ENCODE measurements at regions not wholly inside any gene's neighbourhood (a gene's known extent, or its start where the extent isn't known, plus 50 kb on each side); places are given as distances from the start of the nearest gene placed in this dataset.

DNA sequence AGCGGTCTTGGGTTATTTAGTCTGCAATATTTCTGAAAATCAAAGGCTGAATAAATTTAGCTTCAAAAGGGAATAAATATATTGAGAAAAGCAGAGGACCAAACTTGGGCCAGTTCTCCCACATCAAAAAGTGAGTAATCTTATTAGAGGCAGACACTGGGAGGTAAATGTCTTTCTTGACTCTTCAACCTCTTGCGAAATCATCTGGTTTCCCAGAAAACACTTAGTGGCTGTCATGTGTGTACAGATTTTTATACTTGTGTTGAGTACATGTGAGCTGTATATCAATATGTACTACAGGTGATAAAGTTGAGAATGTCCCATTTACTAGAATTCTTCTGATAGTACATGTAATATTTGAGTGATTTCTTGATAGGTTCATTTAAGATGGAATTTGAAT is 454.9 kb downstream of the PRR16 start:
- TF ChIP-seq GATA2 (IDR thresholded peaks at IDR 0.05; ENCODE audit: low read depth, low read length), result no peak
- TF ChIP-seq GATA3 (IDR thresholded peaks at IDR 0.05; ENCODE audit: low read depth, low read length), result no peak

DNA sequence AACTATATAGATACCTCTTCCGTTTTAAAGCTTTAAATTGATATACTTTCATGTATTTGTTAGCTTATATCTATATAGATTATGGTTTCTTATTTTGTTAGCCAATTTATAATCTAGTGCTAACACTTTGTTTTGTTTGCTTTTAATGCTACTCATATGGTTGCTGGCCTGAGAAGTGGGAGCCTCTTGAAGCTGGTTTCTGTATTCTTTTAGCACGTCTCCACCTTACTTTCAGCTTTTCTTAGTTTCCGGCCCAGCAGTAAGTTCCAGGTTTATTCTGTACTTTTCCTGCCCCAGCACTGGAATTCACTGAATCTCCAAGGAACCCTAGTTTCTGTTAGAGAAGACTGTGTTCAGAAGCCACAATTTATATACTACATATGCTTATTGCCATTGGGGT is 458.9 kb downstream of the PRR16 start:
- no peak for TF ChIP-seq GATA2 (IDR thresholded peaks at IDR 0.05; ENCODE audit: low read depth, low read length)
- no peak for TF ChIP-seq GATA3 (IDR thresholded peaks at IDR 0.05; ENCODE audit: low read depth, low read length)

DNA sequence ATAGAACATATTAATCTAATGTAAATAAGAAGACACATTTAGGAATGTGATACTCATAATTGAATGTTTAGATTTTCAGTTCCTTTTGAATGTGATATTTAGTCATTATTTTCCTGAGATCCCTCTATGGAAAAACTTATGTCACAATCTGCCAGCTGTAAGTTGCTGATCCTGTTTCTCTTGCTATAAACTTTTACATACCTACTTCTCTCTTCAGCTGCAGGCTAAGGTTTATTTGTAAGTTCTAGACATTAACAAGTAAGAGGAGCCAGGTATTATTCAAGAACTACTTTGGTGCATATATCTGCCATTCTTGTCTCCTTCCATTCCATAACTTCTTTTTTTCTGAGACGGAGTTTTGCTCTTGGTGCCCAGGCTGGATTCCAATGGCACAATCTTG is 462.4 kb downstream of the PRR16 start:
- no peak for TF ChIP-seq GATA3 (IDR thresholded peaks at IDR 0.05; ENCODE audit: low read depth, low read length)
- TF ChIP-seq GATA2 (IDR thresholded peaks at IDR 0.05; ENCODE audit: low read depth, low read length), result no peak

DNA sequence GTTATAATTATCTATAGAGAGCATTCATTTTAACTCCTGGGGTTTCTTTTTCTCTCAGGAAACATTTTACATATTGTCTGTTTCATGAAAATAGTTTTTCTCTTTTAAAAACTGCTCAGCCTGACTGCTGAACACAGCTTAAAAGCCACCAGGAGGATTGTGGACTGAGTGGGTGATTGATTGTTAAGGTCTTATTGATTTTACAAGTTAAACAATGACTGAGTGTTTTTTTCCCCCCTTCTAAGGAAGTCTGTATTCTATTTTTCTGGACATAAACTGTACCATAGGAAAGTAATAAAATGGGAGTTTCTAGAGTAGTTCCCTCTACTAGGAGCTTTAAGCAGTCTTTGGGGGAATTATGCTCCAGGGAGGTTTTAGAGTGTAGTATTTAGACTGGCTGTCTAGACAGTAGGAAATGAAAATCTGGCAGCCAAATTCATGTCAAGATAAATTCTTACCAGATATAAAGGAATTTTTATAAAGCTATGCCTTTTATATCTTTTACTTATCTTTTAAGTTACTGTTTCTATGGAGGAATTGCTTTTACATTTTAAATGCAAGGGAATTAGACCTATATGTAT is 463.9 kb downstream of the PRR16 start:
- no peak for TF ChIP-seq GATA2 (IDR thresholded peaks at IDR 0.05; ENCODE audit: low read depth, low read length)
- TF ChIP-seq GATA3 (IDR thresholded peaks at IDR 0.05; ENCODE audit: low read depth, low read length), result no peak

DNA sequence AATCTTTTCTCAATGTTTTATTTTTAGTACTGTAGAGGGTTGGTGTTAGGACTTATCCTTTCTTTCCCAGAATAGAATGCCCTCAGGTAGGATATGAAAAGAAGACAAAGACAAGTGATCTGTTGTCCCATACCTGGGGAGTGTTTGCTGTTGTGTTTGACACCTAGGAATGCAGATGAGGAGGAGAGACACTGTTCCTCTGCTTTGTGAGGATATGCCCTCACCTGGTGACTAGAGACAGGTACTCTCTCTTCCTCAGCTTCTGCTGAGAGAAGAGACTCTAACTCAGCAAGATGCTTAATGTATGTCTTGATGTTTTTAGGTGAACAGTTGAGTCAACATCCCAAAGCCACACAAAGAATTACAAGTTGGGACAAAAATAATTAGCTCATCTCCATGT is 468.4 kb downstream of the PRR16 start:
- TF ChIP-seq GATA2 (IDR thresholded peaks at IDR 0.05; ENCODE audit: low read depth, low read length), result no peak
- TF ChIP-seq GATA3 (IDR thresholded peaks at IDR 0.05; ENCODE audit: low read depth, low read length), result no peak

DNA sequence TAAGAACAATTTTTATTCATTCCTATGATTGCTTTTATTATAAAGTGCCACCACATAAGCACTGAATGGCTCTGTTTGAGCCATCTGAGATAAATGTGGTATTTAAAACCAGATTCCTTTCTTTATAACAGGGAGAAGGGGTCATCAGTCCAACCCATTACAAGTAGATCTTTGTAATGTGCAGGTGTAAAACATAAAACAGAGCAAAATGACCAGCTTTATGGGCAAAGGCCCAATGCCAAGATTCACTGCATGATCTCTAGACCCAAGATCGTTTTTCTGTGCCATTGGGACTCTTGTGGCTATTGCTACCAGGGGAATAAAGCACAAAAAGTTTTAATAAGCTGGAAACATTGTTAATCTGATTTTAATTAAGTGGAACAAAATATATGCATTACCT is 469.9 kb downstream of the PRR16 start:
- no peak for TF ChIP-seq GATA2 (IDR thresholded peaks at IDR 0.05; ENCODE audit: low read depth, low read length)
- TF ChIP-seq GATA3 (IDR thresholded peaks at IDR 0.05; ENCODE audit: low read depth, low read length), result no peak

DNA sequence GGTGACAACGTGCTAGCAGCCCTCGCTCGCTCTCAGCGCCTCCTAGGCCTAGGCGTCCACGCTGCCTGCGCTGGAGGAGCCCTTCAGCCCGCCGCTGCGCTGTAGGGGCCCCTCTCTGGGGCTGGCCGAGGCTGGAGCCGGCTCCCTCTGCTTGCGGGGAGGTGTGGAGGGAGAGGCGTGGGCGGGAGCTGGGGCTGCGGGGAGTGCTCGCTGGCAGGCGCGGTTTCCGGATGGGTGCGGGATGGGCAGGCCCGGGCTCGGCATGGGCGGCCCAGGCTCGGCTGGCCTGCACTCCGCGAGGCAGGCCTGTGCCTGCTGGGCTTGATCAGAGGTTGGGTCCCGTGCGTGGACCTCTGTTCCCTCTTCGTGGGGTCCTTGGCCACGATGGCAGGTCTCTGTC is 472.6 kb downstream of the PRR16 start:
- TF ChIP-seq GATA3 (IDR thresholded peaks at IDR 0.05; ENCODE audit: low read depth, low read length) (no peak), GATA2 (IDR thresholded peaks at IDR 0.05; ENCODE audit: low read depth, low read length) (no peak)

DNA sequence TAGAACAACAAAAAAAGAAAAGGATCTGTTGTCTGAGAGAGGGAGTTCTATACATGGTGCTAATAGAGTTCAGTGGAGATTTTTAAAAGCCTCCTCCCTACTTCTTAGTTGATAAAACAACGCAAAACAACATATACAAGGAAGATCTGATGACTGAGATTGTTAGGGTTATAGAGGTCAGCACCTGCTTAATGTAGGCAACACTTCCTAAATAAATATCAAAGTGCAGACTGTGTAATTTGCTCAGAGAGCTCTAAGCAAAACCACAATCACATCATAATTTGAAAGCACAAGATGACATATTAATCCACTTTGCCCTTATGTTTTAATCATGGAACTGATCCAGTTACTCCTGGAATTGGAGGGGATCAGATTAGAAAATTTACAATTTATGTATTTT is 474.5 kb downstream of the PRR16 start:
- no peak for TF ChIP-seq GATA3 (IDR thresholded peaks at IDR 0.05; ENCODE audit: low read depth, low read length)

DNA sequence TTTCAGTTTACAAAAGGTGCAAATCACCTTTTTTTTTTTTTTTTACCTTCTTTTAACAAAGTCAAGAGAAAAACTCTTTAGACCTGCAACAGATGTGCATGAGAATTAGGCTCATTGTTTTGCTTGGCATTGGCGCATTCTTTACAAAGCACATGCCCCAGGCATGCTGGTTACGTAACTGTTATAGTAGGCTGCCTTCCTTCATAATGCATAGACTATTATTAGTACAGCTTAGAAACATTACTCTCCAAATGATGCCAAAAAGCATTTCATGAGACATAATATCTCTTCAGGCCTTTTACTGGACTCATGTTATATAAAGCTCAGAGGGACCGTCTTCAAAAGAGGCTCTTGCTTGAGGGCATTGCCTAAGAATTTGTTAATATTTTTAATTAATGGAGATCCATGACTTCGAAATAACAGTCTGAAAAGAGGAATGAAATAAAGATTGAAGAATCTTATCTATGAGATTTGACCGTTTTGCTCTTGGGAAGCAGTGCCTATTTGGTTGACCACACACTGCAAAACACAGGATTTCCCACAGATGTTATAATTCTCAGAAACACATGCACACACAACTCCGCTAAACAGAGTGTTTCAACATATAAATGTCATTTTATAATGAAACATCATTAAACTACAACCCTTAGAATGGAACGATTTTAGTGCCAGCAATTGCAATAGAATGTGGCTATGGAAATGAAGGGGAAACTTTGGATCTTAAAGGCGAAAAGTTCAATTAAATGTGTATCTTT is 478.7 kb downstream of the PRR16 start:
- TF ChIP-seq GATA2 (IDR thresholded peaks at IDR 0.05; ENCODE audit: low read depth, low read length) (no peak), GATA3 (IDR thresholded peaks at IDR 0.05; ENCODE audit: low read depth, low read length) (no peak)

DNA sequence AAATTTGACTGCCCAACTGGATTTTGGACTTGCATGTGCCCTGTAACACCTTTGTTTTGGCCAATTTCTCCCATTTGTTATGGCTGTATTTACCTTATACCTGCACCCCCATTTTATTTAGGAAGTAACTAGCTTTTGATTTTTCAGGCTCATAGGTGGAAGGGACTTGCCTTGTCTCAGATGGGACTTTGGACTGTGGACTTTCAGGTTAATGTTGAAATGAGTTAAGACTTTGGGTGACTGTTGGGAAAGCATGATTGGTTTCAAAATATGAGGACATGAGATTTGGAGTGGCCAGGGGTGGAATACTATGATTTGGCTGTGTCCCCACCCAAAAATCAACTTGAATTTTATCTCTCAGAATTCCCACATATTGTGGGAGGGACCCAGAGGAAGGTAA is 490.2 kb downstream of the PRR16 start:
- TF ChIP-seq GATA2 (IDR thresholded peaks at IDR 0.05; ENCODE audit: low read depth, low read length) (no peak), GATA3 (IDR thresholded peaks at IDR 0.05; ENCODE audit: low read depth, low read length) (no peak)

DNA sequence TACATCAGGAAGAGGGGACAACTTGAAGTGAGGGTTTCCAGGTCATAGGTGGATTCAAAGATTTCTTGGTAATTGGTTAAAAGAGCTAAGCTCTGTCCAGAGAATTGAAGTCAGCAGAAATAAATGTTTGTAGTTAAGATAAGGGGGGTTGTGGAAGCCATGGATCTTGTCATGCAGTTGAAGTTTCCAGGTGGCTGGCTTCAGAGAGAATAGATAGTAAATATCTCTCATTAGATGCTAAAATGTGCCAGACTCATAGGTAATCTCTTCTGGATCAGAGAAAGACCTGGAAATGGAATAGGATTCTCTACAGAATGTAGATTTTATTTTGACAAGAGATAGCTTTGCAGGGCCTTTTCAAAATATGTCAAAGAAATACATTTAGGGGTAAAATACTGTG is 491.7 kb downstream of the PRR16 start:
- TF ChIP-seq GATA3 (IDR thresholded peaks at IDR 0.05; ENCODE audit: low read depth, low read length), result no peak
- TF ChIP-seq GATA2 (IDR thresholded peaks at IDR 0.05; ENCODE audit: low read depth, low read length), result no peak

DNA sequence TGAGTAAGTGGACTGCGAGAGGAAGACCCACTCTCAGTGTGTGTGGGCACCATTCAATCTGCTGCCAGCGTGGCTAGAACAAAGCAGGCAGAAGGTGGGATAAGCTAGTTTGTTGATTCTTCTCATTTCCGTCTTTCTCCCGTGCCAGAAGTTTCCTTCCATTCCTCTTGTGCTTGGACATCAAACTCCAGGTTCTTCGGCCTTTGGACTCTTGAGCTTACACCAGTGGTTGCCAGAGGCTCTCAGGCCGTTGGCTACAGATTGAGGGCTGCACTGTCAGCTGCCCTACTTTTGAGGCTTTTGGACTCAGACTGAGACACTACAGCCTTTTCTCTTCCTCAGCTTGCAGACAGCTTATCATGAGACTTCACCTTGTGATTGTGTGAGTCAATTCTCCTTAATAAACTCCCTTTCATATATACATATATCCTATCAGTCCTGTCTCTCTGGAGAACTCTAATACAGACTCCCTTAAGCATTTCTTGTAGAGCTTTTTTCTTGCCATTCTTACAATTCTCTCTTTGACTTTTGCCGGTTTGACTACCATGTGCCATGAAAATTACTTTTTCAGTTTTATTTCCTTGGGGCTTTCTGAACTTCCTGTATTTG is 494.9 kb downstream of the PRR16 start:
- TF ChIP-seq GATA2 (IDR thresholded peaks at IDR 0.05; ENCODE audit: low read depth, low read length) (no peak), GATA3 (IDR thresholded peaks at IDR 0.05; ENCODE audit: low read depth, low read length) (no peak)

DNA sequence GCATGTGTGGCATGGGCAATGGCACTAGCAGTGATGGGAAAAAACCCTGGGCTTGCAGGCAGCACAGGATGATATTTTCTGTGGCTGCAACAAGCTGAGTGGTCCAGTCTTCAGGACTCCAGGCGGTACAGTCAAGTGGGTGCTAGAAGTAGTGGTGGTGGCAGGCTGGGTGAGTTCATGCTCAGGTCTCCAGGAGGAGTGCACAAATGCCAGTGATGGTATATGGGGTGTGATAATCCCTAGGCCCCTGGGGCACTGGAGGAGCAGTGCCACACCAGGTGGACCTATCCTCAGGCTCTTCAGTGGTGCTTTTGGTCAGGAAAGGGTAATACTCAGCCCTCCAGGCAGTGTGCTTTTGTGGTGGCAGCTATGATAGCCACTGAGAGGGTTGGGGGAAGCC is 496.4 kb downstream of the PRR16 start:
- no peak for TF ChIP-seq GATA2 (IDR thresholded peaks at IDR 0.05; ENCODE audit: low read depth, low read length)
- no peak for TF ChIP-seq GATA3 (IDR thresholded peaks at IDR 0.05; ENCODE audit: low read depth, low read length)

DNA sequence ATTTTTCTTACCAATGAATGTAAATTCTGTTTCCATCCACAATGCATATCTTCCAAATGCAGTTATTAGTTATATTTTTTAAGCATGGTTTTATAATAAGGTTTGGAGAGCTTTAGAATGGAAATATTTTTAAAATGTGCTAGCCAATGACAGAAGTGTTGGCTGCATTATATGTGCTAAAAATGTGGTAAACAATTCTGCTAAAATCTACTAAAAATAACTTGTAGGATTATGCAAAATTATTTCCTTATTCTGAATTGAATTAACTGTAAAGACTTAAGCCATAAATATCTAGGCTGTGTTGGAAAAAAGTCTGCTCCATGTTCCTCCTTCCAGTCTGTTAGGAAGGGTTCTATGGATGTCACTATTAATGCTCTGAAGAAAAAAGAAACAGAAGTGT is 503.3 kb downstream of the PRR16 start:
- no peak for TF ChIP-seq GATA2 (IDR thresholded peaks at IDR 0.05; ENCODE audit: low read depth, low read length)

DNA sequence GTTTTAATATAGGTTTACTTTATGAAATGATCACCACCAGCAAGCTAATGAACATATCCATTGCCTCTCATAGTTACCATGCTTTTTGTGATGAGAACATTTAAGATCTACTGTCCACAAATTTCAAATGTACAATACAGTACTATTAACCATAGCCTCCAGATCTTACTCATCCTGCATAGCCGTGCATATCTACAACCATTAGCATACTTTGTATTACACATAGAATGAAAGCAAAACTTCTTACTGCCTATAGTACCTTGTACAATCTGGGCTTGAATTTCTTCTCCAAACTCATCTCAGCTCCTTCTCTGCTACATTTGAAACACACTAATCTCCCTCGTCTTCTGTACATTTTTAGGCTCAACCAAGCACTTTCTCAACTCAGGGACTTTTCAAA is 510.6 kb downstream of the PRR16 start:
- TF ChIP-seq GATA3 (IDR thresholded peaks at IDR 0.05; ENCODE audit: low read depth, low read length), result no peak
- no peak for TF ChIP-seq GATA2 (IDR thresholded peaks at IDR 0.05; ENCODE audit: low read depth, low read length)

Data from SH-SY5Y (cell line).